ENCODE measurements at regions not wholly inside any gene's neighbourhood (a gene's known extent, or its start where the extent isn't known, plus 50 kb on each side); places are given as distances from the start of the nearest gene placed in this dataset.
"Not testable (repeated sequence)": the region's sequence is repeated elsewhere in the genome, so short reads cannot be mapped to it uniquely, and the experiment has no call there.

DNA sequence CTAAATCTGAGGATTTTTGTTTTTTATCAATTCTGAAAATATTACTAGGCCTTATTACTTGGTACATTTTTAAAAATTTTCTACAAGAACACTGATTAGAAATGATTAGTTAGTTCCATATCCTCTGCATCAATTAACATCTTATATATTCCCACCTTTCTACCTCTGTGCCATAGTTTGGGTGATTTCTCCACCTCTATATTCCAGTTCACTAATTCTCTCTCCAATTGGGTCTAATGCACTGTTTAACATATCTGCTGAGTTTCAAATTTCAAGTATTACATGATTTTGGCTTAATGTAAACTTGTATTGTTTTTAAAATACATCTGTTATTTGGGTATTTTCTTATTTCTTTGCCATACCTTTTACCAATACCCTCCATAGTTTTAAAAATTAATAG is 705.7 kb upstream of the SALL3 start:
- H3K4me3 ChIP-seq (ENCODE audit: control insufficient read depth, low read depth, low read length), result no peak overlapping the region
- no peak for TF ChIP-seq CTCF (IDR thresholded peaks at IDR 0.05; ENCODE audit: control insufficient read depth, insufficient read depth, low read depth, low read length, missing control alignments)
- no peak for DNase-seq (ENCODE audit: low read depth)

- H3K4me3 ChIP-seq (ENCODE audit: control insufficient read depth, low read depth, low read length); DNase-seq (ENCODE audit: low read depth): not testable (repeated sequence)
Measured at GRCh38 chr18:78283425-78283824, 696.2 kb upstream of the SALL3 start.

- no peak for TF ChIP-seq CTCF (IDR thresholded peaks at IDR 0.05; ENCODE audit: control insufficient read depth, insufficient read depth, low read depth, low read length, missing control alignments)
- DNase-seq (ENCODE audit: low read depth), result no peak
- H3K4me3 ChIP-seq (ENCODE audit: control insufficient read depth, low read depth, low read length), result no peak overlapping the region
Measured at GRCh38 chr18:78292618-78293380, 686.8 kb upstream of the SALL3 start.

DNA sequence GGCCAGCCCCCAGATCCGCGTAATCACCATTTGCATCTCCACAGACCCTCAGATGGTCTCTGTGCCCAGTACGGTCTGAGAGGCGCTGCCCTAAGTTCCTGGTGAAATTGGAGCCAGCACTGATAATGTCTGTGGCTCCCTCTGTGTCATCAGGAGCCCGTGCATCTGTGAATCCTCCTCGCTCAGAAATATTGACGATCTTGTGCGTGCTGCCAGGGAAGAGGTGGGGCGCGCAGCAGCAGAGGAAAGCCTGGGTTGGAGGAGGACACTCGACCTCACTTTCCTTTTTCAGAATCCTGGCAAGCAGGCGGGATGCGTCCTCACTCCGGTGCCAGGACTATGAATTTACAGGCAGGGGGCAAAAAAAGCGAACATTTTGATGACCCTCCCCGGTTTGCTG is 686.1 kb upstream of the SALL3 start:
- H3K4me3 ChIP-seq (ENCODE audit: control insufficient read depth, low read depth, low read length), result no peak overlapping the region
- no peak for DNase-seq (ENCODE audit: low read depth)
- TF ChIP-seq CTCF (IDR thresholded peaks at IDR 0.05; ENCODE audit: control insufficient read depth, insufficient read depth, low read depth, low read length, missing control alignments), result no peak

GRCh38 chr18:78293940-78294541 is 685.6 kb upstream of the SALL3 start:
- TF ChIP-seq CTCF (IDR thresholded peaks at IDR 0.05; ENCODE audit: control insufficient read depth, insufficient read depth, low read depth, low read length, missing control alignments), result no peak
- H3K4me3 ChIP-seq (ENCODE audit: control insufficient read depth, low read depth, low read length), result no peak overlapping the region
- no peak for DNase-seq (ENCODE audit: low read depth)

DNA sequence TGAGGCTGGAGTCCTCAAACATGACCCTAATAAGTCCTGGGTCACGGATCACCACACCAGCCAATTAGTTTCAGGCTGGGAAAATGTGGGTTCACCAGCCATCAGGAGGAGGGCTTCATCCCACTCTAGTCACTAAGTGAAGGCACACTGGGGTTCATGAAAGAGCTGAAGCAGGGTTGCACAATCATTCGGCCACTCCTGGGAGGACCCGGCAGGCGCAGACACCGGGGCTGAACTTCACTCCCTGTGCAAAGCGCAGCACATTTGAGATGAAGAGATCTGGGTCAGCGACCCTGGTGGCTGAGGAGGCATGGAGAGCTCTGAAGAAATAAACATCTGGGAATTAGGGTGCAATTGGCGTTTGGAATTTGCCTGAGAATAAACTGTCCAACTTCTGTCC is 684.4 kb upstream of the SALL3 start:
- TF ChIP-seq CTCF (IDR thresholded peaks at IDR 0.05; ENCODE audit: control insufficient read depth, insufficient read depth, low read depth, low read length, missing control alignments), result no peak
- no peak overlapping the region for H3K4me3 ChIP-seq (ENCODE audit: control insufficient read depth, low read depth, low read length)
- no peak for DNase-seq (ENCODE audit: low read depth)

GRCh38 chr18:78296166-78296565 is 683.5 kb upstream of the SALL3 start:
- no peak for TF ChIP-seq CTCF (IDR thresholded peaks at IDR 0.05; ENCODE audit: control insufficient read depth, insufficient read depth, low read depth, low read length, missing control alignments)
- no peak for DNase-seq (ENCODE audit: low read depth)
- H3K4me3 ChIP-seq (ENCODE audit: control insufficient read depth, low read depth, low read length), result no peak overlapping the region

All from AG09309 (cell line).